ENCODE measurements at regions not wholly inside any gene's neighbourhood (a gene's known extent, or its start where the extent isn't known, plus 50 kb on each side); places are given as distances from the start of the nearest gene placed in this dataset.

DNA sequence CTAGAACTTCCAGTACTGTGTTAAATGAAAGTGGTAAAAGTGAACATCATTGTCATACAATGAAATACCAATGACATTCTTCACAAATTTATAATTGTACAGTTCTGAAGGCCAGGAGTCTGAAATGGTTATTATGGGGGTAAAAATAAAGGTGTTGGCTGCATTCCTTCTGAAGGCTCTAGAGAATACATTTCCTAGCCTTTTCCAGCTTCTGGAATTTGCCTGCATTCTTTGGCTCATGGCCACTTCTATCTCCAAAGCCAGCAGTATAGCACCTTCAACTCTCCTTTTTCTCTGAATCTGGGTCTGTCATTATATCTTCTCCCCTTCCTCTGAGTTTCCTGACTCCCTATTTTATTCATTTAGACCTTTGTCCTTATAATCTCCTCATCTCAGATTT, 1232.7 kb upstream of the TENM4 start:
- no peak for TF ChIP-seq EP300 (IDR thresholded peaks at IDR 0.05)
- TF ChIP-seq, protein P1, sequence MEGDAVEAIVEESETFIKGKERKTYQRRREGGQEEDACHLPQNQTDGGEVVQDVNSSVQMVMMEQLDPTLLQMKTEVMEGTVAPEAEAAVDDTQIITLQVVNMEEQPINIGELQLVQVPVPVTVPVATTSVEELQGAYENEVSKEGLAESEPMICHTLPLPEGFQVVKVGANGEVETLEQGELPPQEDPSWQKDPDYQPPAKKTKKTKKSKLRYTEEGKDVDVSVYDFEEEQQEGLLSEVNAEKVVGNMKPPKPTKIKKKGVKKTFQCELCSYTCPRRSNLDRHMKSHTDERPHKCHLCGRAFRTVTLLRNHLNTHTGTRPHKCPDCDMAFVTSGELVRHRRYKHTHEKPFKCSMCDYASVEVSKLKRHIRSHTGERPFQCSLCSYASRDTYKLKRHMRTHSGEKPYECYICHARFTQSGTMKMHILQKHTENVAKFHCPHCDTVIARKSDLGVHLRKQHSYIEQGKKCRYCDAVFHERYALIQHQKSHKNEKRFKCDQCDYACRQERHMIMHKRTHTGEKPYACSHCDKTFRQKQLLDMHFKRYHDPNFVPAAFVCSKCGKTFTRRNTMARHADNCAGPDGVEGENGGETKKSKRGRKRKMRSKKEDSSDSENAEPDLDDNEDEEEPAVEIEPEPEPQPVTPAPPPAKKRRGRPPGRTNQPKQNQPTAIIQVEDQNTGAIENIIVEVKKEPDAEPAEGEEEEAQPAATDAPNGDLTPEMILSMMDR (IDR thresholded peaks at IDR 0.05): no peak
- TF ChIP-seq POLR2A (IDR thresholded peaks at IDR 0.05): no peak
